Central memory CD8-positive, alpha-beta T cell (primary cell): ENCODE measurements at regions not wholly inside any gene's neighbourhood (a gene's known extent, or its start where the extent isn't known, plus 50 kb on each side); places are given as distances from the start of the nearest gene placed in this dataset.

Source experiments
- ATAC-seq: fragments of 150-1000 bp; cut with Tn5 transposase; replicated peaks from 2 replicates; pipeline ENCODE4 v1.10.0; 2022; ENCODE audit warnings: mild to moderate bottlenecking, moderate FRiP score, moderate number of reproducible peaks; ENCODE audit not compliant: poor library complexity, severe bottlenecking; ENCODE audit errors: extremely low read depth
- DNase-seq, 2 donors: peaks; one replicate each; pipeline ENCODE4 v3.0.0; 2021; ENCODE audit warnings: low spot score in 2 of 2
- H3K27ac Mint-ChIP-seq: one replicate; pipeline ENCODE4 v1.8.0; 2022; ENCODE audit warnings: low read depth, mild to moderate bottlenecking, moderate library complexity, mixed read lengths
- H3K27me3 Mint-ChIP-seq: one replicate; pipeline ENCODE4 v1.8.0; 2022; ENCODE audit warnings: mixed read lengths
- H3K36me3 Mint-ChIP-seq: one replicate; pipeline ENCODE4 v1.8.0; 2022; ENCODE audit warnings: mild to moderate bottlenecking, moderate library complexity, mixed read lengths; ENCODE audit not compliant: insufficient read depth
- H3K4me1 Mint-ChIP-seq: one replicate; pipeline ENCODE4 v1.8.0; 2022; ENCODE audit warnings: mixed read lengths
- H3K4me3 Mint-ChIP-seq: one replicate; pipeline ENCODE4 v1.8.0; 2022; ENCODE audit warnings: mild to moderate bottlenecking, moderate library complexity, mixed read lengths
- H3K9me3 Mint-ChIP-seq: one replicate; pipeline ENCODE4 v1.8.0; 2022; ENCODE audit warnings: mixed read lengths

- Mint-ChIP-seq H3K27ac (no peak overlapping the region), H3K36me3 (no peaks in the 10 kb centered on the region), H3K4me1 (no peaks in the 10 kb centered on the region), H3K4me3 (no peak overlapping the region), H3K27me3 (no peaks in the 10 kb centered on the region), H3K9me3 (peaks cover 11% of the 10 kb centered on the region)
- no peak for ATAC-seq
- no peak for DNase-seq
Measured at GRCh38 chr2:155695505-155695904, 637.0 kb downstream of the NR4A2 start.

DNA sequence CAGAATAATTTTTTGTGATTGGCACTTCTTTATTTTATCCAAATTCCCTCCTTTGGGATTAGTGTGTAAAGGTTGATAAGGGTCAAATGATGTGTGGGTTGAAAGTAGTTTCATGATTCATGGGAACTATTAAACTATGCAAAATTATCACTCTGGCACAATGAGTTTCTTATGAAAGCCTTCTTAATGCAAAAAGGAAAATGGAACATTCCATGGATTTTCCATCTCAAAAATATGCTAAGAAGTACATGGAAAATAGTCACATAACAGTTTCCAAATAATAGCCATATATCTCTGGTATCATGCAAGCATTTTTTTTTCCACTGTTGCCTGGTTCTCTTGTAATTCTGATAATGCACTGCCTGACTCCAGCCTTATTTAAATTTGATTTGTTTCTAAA lies 639.7 kb downstream of the NR4A2 start:
- Mint-ChIP-seq H3K36me3 (no peaks in the 10 kb centered on the region), H3K27ac (no peak overlapping the region), H3K9me3 (peaks cover 10% of the 10 kb centered on the region), H3K4me1 (no peaks in the 10 kb centered on the region), H3K4me3 (no peak overlapping the region), H3K27me3 (no peaks in the 10 kb centered on the region)
- no peak for ATAC-seq
- no peak for DNase-seq

GRCh38 chr2:155692106-155692505 lies 640.4 kb downstream of the NR4A2 start:
- H3K4me3 Mint-ChIP-seq, result no peak overlapping the region
- DNase-seq, result no peak

GRCh38 chr2:155690785-155691184 lies 641.7 kb downstream of the NR4A2 start:
- no peaks in the 10 kb centered on the region for H3K4me1 Mint-ChIP-seq
- no peak overlapping the region for H3K4me3 Mint-ChIP-seq

More at GRCh38 chr2:155692106-155692505, 640.4 kb downstream of the NR4A2 start:
- Mint-ChIP-seq H3K9me3 (peaks cover 5% of the 10 kb centered on the region), H3K4me1 (no peaks in the 10 kb centered on the region), H3K27ac (no peak overlapping the region), H3K27me3 (no peaks in the 10 kb centered on the region), H3K36me3 (no peaks in the 10 kb centered on the region)
- ATAC-seq, result no peak

DNA sequence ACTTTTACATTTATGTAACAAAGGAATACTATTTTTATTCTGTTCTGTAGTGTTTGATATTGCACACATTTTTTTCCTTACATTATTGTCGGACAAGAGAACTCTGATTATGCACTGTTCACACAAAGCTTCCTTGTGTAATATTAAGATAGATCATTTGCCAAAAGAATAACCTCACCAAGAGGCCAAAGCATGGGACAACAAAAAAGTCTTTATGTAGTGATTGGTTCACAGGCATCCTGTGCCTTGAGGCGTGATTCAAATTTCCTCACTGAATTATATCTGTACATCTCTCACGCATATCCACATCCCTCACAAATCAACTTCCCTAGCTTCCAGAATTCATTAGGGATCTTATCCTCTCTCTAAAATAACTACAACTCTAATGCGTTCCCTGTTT lies 642.7 kb downstream of the NR4A2 start:
- ATAC-seq, result no peak
- H3K27ac Mint-ChIP-seq, result no peak overlapping the region

More at GRCh38 chr2:155690785-155691184, 641.7 kb downstream of the NR4A2 start:
- H3K27ac Mint-ChIP-seq, result no peak overlapping the region
- H3K36me3 Mint-ChIP-seq, result no peaks in the 10 kb centered on the region
- no peaks in the 10 kb centered on the region for H3K27me3 Mint-ChIP-seq
- H3K9me3 Mint-ChIP-seq, result peaks cover 12% of the 10 kb centered on the region
- ATAC-seq (no peak), DNase-seq (no peak)

DNA sequence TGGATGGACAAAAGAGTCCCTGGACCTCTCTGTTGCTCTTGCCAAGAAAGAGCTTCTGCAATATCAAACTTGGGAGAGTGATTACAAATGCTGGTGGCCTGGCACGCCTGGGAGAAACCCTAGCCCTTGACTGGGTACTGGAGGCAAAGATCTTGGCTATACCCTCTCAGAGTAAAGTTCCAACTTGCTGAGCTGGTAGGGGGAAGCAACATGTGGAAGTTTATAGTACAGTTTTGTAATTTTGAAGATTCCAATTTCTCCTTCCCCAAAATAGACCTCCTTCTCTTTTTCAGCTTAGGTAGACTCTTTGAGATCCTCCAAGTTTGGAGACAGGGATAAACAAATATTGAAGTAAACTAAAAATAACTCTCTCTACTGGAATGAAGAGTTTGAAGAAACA lies 645.3 kb downstream of the NR4A2 start:
- ATAC-seq (no peak), DNase-seq (no peak)
- H3K36me3 Mint-ChIP-seq, result no peaks in the 10 kb centered on the region
- peaks cover 16% of the 10 kb centered on the region for H3K9me3 Mint-ChIP-seq
- no peaks in the 10 kb centered on the region for H3K27me3 Mint-ChIP-seq
- no peak overlapping the region for H3K4me3 Mint-ChIP-seq
- no peaks in the 10 kb centered on the region for H3K4me1 Mint-ChIP-seq
- no peak overlapping the region for H3K27ac Mint-ChIP-seq

More for the DNA sequence above, 642.7 kb downstream of the NR4A2 start:
- Mint-ChIP-seq H3K4me1 (no peaks in the 10 kb centered on the region), H3K36me3 (no peaks in the 10 kb centered on the region), H3K9me3 (peaks cover 12% of the 10 kb centered on the region), H3K4me3 (no peak overlapping the region), H3K27me3 (no peaks in the 10 kb centered on the region)
- no peak for DNase-seq

DNA sequence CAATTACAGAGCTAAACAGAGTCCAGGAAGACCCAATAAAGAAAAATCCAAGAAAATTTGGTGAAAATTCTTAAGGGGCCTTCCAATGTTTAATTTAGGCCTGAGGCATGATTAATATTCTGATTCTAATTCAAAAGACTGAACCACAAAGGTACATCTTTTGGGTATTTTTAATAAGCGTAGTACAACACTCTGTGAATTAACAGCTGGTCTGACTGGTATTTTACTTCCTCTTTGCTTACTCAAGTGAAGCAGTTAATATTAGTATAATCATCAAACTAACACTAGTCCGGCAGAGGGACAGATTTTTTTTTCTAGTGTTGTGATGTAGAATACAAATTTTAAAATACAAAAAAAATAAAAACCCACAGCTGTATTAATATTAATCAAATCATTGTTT lies 652.9 kb downstream of the NR4A2 start:
- H3K27me3 Mint-ChIP-seq, result no peaks in the 10 kb centered on the region

DNA sequence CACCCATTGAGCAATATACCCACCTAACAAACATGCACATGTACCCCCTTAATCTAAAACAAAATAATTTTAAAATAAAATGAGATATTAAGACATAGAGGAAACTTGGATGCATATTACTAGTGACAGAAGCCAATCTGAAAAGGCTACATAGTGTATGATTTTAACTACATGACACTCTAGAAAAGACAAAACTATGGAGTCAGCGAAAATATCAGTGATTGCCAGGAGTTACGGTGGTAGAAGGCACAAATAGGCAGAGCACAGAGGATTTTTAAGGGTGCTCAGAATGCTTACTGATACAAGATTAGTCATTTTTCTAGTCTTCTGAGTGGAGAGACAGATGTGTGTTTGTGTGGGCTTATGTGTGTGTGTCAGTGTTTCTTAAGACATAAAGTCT lies 656.6 kb downstream of the NR4A2 start:
- no peaks in the 10 kb centered on the region for H3K27me3 Mint-ChIP-seq
- no peaks in the 10 kb centered on the region for H3K9me3 Mint-ChIP-seq
- ATAC-seq (no peak), DNase-seq (no peak)
- no peak overlapping the region for H3K4me3 Mint-ChIP-seq
- no peak overlapping the region for H3K27ac Mint-ChIP-seq
- no peaks in the 10 kb centered on the region for H3K36me3 Mint-ChIP-seq
- no peaks in the 10 kb centered on the region for H3K4me1 Mint-ChIP-seq

More for the DNA sequence above, 652.9 kb downstream of the NR4A2 start:
- H3K4me1 Mint-ChIP-seq, result no peaks in the 10 kb centered on the region
- ATAC-seq (no peak), DNase-seq (no peak)
- no peaks in the 10 kb centered on the region for H3K36me3 Mint-ChIP-seq
- H3K9me3 Mint-ChIP-seq, result peaks cover 9% of the 10 kb centered on the region
- no peak overlapping the region for H3K27ac Mint-ChIP-seq
- no peak overlapping the region for H3K4me3 Mint-ChIP-seq

- Mint-ChIP-seq H3K9me3 (peaks cover 5% of the 10 kb centered on the region), H3K36me3 (no peaks in the 10 kb centered on the region)
- ATAC-seq, result no peak
Measured at GRCh38 chr2:155665704-155666103, 666.8 kb downstream of the NR4A2 start.

DNA sequence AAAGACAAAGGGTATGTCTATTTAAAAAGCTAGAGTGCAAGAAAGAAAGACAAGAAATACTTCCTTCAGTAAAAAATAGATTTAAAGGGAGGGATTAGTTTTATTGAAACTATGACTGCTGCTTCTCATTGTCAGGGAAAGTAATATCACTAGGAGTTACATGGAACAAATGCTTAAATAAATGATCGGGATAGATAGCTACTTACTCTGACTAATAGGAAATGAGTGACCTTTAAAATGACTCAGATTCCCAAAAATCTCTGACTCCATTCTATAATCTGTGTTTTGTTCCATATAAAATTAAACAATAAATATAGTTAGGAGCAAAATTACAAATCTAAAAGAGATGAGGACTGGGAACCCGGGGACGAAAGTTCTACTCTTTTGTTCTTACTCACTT lies 669.3 kb downstream of the NR4A2 start:
- Mint-ChIP-seq H3K4me3 (no peak overlapping the region), H3K27ac (no peak overlapping the region), H3K9me3 (peaks cover 5% of the 10 kb centered on the region), H3K36me3 (no peaks in the 10 kb centered on the region), H3K4me1 (no peaks in the 10 kb centered on the region), H3K27me3 (no peaks in the 10 kb centered on the region)
- DNase-seq (no peak), ATAC-seq (no peak)

More at GRCh38 chr2:155665704-155666103, 666.8 kb downstream of the NR4A2 start:
- Mint-ChIP-seq H3K4me1 (no peaks in the 10 kb centered on the region), H3K27ac (no peak overlapping the region), H3K4me3 (no peak overlapping the region), H3K27me3 (no peaks in the 10 kb centered on the region)
- no peak for DNase-seq

DNA sequence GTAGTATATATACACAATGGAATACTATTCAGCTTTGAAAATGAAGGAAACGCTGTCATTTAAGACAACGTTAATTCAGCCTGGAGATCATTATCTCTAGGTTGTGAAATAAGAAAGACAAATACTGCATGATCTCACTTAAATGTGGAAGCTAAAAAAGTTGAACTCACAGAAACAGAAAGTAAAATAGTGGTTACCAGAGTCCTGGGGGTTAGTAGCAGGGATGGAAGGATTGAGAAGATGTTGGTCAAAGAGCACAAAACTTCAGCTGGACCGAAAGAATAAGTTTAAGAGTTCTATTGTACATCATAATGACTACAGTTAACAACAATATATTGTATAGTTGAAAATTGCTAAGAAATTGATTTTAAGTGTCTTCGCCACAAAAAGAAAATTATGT lies 670.3 kb downstream of the NR4A2 start:
- Mint-ChIP-seq H3K36me3 (no peaks in the 10 kb centered on the region), H3K4me3 (no peak overlapping the region), H3K4me1 (no peaks in the 10 kb centered on the region), H3K27ac (no peak overlapping the region), H3K27me3 (no peaks in the 10 kb centered on the region), H3K9me3 (peaks cover 5% of the 10 kb centered on the region)
- no peak for DNase-seq
- no peak for ATAC-seq

- DNase-seq (no peak), ATAC-seq (no peak)
- H3K27ac Mint-ChIP-seq, result no peak overlapping the region
- H3K27me3 Mint-ChIP-seq, result no peaks in the 10 kb centered on the region
- no peaks in the 10 kb centered on the region for H3K4me1 Mint-ChIP-seq
- H3K9me3 Mint-ChIP-seq, result peaks cover 16% of the 10 kb centered on the region
- H3K4me3 Mint-ChIP-seq, result no peak overlapping the region
- H3K36me3 Mint-ChIP-seq, result no peaks in the 10 kb centered on the region
Measured at GRCh38 chr2:155653176-155653575, 679.3 kb downstream of the NR4A2 start.

- Mint-ChIP-seq H3K4me3 (no peak overlapping the region), H3K4me1 (no peaks in the 10 kb centered on the region), H3K9me3 (peaks cover 19% of the 10 kb centered on the region), H3K36me3 (no peaks in the 10 kb centered on the region), H3K27me3 (no peaks in the 10 kb centered on the region), H3K27ac (no peak overlapping the region)
- DNase-seq, result no peak
- ATAC-seq, result no peak
Measured at GRCh38 chr2:155651851-155652250, 680.7 kb downstream of the NR4A2 start.

DNA sequence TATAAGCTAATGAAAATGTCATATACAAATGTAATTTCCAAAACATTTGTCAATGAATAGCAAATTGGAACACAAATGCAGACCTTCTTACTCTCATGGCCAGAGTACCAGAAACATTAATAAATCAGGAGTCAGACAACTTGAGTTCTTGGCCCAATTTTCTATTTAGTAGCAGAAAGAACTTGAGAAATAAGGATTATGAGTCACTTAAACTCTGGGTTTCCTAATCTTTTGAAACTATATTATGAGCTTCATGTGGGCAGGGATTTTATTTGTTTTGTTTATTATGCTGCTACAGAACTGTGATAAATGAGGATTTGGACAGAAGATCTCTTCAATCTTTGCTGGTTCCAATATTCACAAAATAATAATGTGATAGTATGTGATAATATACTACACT lies 686.7 kb downstream of the NR4A2 start:
- ATAC-seq (no peak), DNase-seq (no peak)
- no peak overlapping the region for H3K27ac Mint-ChIP-seq

More for the DNA sequence above, 686.7 kb downstream of the NR4A2 start:
- Mint-ChIP-seq H3K4me3 (no peak overlapping the region), H3K36me3 (no peaks in the 10 kb centered on the region), H3K27me3 (no peaks in the 10 kb centered on the region), H3K9me3 (peaks cover 18% of the 10 kb centered on the region), H3K4me1 (no peaks in the 10 kb centered on the region)
